ENCODE measurements at regions not wholly inside any gene's neighbourhood (a gene's known extent, or its start where the extent isn't known, plus 50 kb on each side); places are given as distances from the start of the nearest gene placed in this dataset.
A peak's percentile ranks its signal among the peaks of the same experiment; 100 is the strongest.

DNA sequence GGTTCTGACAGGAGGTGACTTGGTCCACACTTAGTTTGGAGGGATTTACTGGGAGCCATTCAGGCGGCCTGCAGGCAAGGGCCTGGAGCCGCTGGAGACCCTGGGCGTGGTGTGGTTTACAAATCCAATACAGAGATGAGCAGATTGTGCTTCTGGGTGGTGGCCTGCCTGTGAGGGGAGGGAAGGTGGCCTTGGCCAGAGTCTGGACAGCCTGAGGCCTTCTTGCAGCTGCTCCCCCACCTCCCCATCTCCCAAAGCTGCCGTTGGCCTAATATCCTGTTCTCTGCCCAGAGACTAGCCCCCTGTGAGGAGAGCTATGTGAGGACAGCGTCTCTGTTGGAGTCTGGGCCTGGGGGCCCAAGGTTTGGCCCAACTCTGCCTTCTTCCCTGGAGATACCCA is 163.9 kb upstream of the MAMLD1 start:
- no peak for DNase-seq
- H3K27me3 Mint-ChIP-seq (ENCODE audit: unreplicated experiment): no peaks in the 10 kb centered on the region
- BruUV-seq (replicated peaks): no TSS peak
- H3K9me3 Mint-ChIP-seq (ENCODE audit: low read depth, unreplicated experiment): no peaks in the 10 kb centered on the region
- no peak for TF ChIP-seq CTCF (IDR thresholded peaks at IDR 0.05; ENCODE audit: unreplicated experiment)
- H3K4me3 Mint-ChIP-seq (ENCODE audit: low read depth, unreplicated experiment): no peak overlapping the region
- CTCF ChIA-PET: no interaction called here
- peaks cover 4% of the 10 kb centered on the region for H3K36me3 Mint-ChIP-seq (ENCODE audit: insufficient read depth, unreplicated experiment)
- intact Hi-C loops (cut with micrococcal nuclease; ENCODE audit: unreplicated experiment): no loop called here
- peaks cover 13% of the 10 kb centered on the region for H3K4me1 Mint-ChIP-seq (ENCODE audit: low read depth, unreplicated experiment)
- H3K27ac Mint-ChIP-seq (ENCODE audit: unreplicated experiment): no peak overlapping the region

GRCh38 chrX:150199803-150200202 is 163.3 kb upstream of the MAMLD1 start:
- no peak overlapping the region for H3K4me3 Mint-ChIP-seq (ENCODE audit: low read depth, unreplicated experiment)
- no peaks in the 10 kb centered on the region for H3K9me3 Mint-ChIP-seq (ENCODE audit: low read depth, unreplicated experiment)
- H3K36me3 Mint-ChIP-seq (ENCODE audit: insufficient read depth, unreplicated experiment): peaks cover 4% of the 10 kb centered on the region
- no TSS peak for BruUV-seq (replicated peaks)
- no peak overlapping the region for H3K27ac Mint-ChIP-seq (ENCODE audit: unreplicated experiment)
- intact Hi-C loops (cut with micrococcal nuclease; ENCODE audit: unreplicated experiment): loop anchor here (10.0 kb wide), 1 partner anchor 165 kb away; the partner anchor contains the start of gene MAMLD1
- no peaks in the 10 kb centered on the region for H3K27me3 Mint-ChIP-seq (ENCODE audit: unreplicated experiment)
- peaks cover 13% of the 10 kb centered on the region for H3K4me1 Mint-ChIP-seq (ENCODE audit: low read depth, unreplicated experiment)
- no peak for TF ChIP-seq CTCF (IDR thresholded peaks at IDR 0.05; ENCODE audit: unreplicated experiment)
- CTCF ChIA-PET: interaction anchor here (1.4 kb wide), 1 partner anchor 14 kb away, joined by 3 read pairs; no protein-coding TSS in a partner anchor
- DNase-seq: no peak

DNA sequence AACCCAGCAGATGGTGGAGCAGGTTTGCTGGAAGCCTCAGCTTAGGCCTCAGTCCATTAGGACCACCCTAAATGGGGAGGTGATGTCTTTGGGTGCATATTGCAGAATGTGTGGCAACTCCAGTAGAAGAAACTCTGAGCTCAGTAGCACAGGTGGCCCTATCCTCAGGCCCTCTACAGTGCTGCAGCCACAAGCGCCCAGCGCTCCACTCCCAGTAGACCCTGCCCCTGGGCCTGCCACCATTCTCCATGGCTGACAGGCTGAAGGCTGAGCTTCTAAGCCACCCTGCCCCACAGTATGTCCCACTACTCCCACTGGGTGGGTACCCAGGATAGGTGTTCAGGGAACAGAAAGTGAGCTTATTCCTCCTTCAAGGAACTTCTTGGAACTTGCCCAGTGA is 162.8 kb upstream of the MAMLD1 start:
- intact Hi-C loops (cut with micrococcal nuclease; ENCODE audit: unreplicated experiment): loop anchor here (10.0 kb wide), 1 partner anchor 164 kb away; the partner anchor contains the start of gene MAMLD1
- H3K27ac Mint-ChIP-seq (ENCODE audit: unreplicated experiment): no peak overlapping the region

GRCh38 chrX:150200820-150201287 is 162.3 kb upstream of the MAMLD1 start:
- H3K9me3 Mint-ChIP-seq (ENCODE audit: low read depth, unreplicated experiment): no peaks in the 10 kb centered on the region
- CTCF ChIA-PET: interaction anchor here (0.6 to 1.4 kb wide), 4 partner anchors 9 to 261 kb away, joined by 3 to 4 read pairs (median 4); no protein-coding TSS in a partner anchor
- no peak overlapping the region for H3K4me3 Mint-ChIP-seq (ENCODE audit: low read depth, unreplicated experiment)
- H3K27ac Mint-ChIP-seq (ENCODE audit: unreplicated experiment): peak overlapping the region; percentile 56
- no peak for TF ChIP-seq CTCF (IDR thresholded peaks at IDR 0.05; ENCODE audit: unreplicated experiment)
- H3K27me3 Mint-ChIP-seq (ENCODE audit: unreplicated experiment): no peaks in the 10 kb centered on the region
- peaks cover 13% of the 10 kb centered on the region for H3K4me1 Mint-ChIP-seq (ENCODE audit: low read depth, unreplicated experiment)
- intact Hi-C loops (cut with micrococcal nuclease; ENCODE audit: unreplicated experiment): loop anchor here (10.0 kb wide), 1 partner anchor 164 kb away; the partner anchor contains the start of gene MAMLD1
- peaks cover 4% of the 10 kb centered on the region for H3K36me3 Mint-ChIP-seq (ENCODE audit: insufficient read depth, unreplicated experiment)
- peak; percentile 73 for DNase-seq
- BruUV-seq (replicated peaks): no TSS peak

More for the DNA sequence above, 162.8 kb upstream of the MAMLD1 start:
- no peak for DNase-seq
- Mint-ChIP-seq H3K9me3 (ENCODE audit: low read depth, unreplicated experiment) (no peaks in the 10 kb centered on the region), H3K4me3 (ENCODE audit: low read depth, unreplicated experiment) (no peak overlapping the region), H3K4me1 (ENCODE audit: low read depth, unreplicated experiment) (peaks cover 13% of the 10 kb centered on the region), H3K36me3 (ENCODE audit: insufficient read depth, unreplicated experiment) (peaks cover 4% of the 10 kb centered on the region), H3K27me3 (ENCODE audit: unreplicated experiment) (no peaks in the 10 kb centered on the region)
- CTCF ChIA-PET: interaction anchor here (0.6 to 1.4 kb wide), 3 partner anchors 9 to 15 kb away, joined by 3 to 4 read pairs (median 3); no protein-coding TSS in a partner anchor
- TF ChIP-seq CTCF (IDR thresholded peaks at IDR 0.05; ENCODE audit: unreplicated experiment): no peak
- BruUV-seq (replicated peaks): no TSS peak
